SU-DHL-6 (cell line): ENCODE measurements at regions not wholly inside any gene's neighbourhood (a gene's known extent, or its start where the extent isn't known, plus 50 kb on each side); places are given as distances from the start of the nearest gene placed in this dataset.
"Not testable (repeated sequence)": the region's sequence is repeated elsewhere in the genome, so short reads cannot be mapped to it uniquely, and the experiment has no call there.

Experiments used
- H2AFZ ChIP-seq: fragments of 200-600 bp; sonication (generic); 2 replicates; pipeline ENCODE4 v1.6.1; 2014; ENCODE audit warnings: low read depth, mild to moderate bottlenecking, moderate library complexity, mixed read lengths, antibody characterized with exemption, low read length; ENCODE audit not compliant: severe bottlenecking
- H3F3A ChIP-seq: fragments of 200-600 bp; shearing (Covaris generic); 2 replicates; pipeline ENCODE4 v1.6.0; 2016; ENCODE audit warnings: antibody characterized with exemption, mild to moderate bottlenecking; ENCODE audit not compliant: insufficient read depth
- H3K27ac ChIP-seq: fragments of 200-600 bp; sonication (generic); 2 replicates; pipeline ENCODE4 v1.5.1; 2016; ENCODE audit warnings: low read depth, mild to moderate bottlenecking, low read length, moderate library complexity, mixed read lengths
- H3K27me3 ChIP-seq: fragments of 200-600 bp; sonication (generic), shearing (Covaris generic); 2 replicates; pipeline ENCODE4 v1.6.0; 2014; ENCODE audit warnings: mild to moderate bottlenecking, low read length
- H3K36me3 ChIP-seq: fragments of 200-600 bp; sonication (generic); 2 replicates; pipeline ENCODE4 v1.6.1; 2014; ENCODE audit warnings: mild to moderate bottlenecking, low read length, mixed read lengths
- H3K4me2 ChIP-seq: fragments of 300-600, 200-600 bp; shearing (Covaris generic), sonication (generic); 2 replicates; pipeline ENCODE4 v1.6.0; 2014; ENCODE audit warnings: low read length, low read depth, mild to moderate bottlenecking; ENCODE audit not compliant: poor library complexity, severe bottlenecking
- H3K4me3 ChIP-seq: fragments of 200-600 bp; sonication (generic); 2 replicates; pipeline ENCODE4 v1.5.1; 2014; ENCODE audit warnings: antibody characterized with exemption, low read length, mild to moderate bottlenecking, mixed read lengths; ENCODE audit not compliant: insufficient read depth, poor library complexity, severe bottlenecking
- H3K79me2 ChIP-seq: fragments of 200-600 bp; sonication (generic); 2 replicates; pipeline ENCODE4 v1.6.1; 2014; ENCODE audit warnings: mild to moderate bottlenecking, low read length, moderate library complexity; ENCODE audit not compliant: insufficient read depth
- H3K9ac ChIP-seq: fragments of 200-600 bp; sonication (generic); 2 replicates; pipeline ENCODE4 v1.7.0; 2014; ENCODE audit warnings: mild to moderate bottlenecking, low read length
- H3K9me2 ChIP-seq: fragments of 200-600 bp; sonication (generic); replicated peaks from 2 replicates; pipeline ENCODE4 v1.6.1; 2014; ENCODE audit warnings: low read length; ENCODE audit not compliant: insufficient read depth
- H3K9me3 ChIP-seq: fragments of 200-600 bp; sonication (generic); 2 replicates; pipeline ENCODE4 v1.6.1; 2014; ENCODE audit warnings: low read length, mixed read lengths; ENCODE audit not compliant: insufficient read depth
- H4K20me1 ChIP-seq: fragments of 200-600 bp; sonication (generic); 2 replicates; pipeline ENCODE4 v1.6.1; 2014; ENCODE audit warnings: low read depth, mild to moderate bottlenecking, antibody characterized with exemption, low read length, moderate library complexity, mixed read lengths

- H3K9me2 ChIP-seq, H3K79me2 ChIP-seq, H3K27ac ChIP-seq, H3K36me3 ChIP-seq, H3K9ac ChIP-seq, H2AFZ ChIP-seq, H3K9me3 ChIP-seq, H4K20me1 ChIP-seq, H3K27me3 ChIP-seq, H3K4me2 ChIP-seq, H3K4me3 ChIP-seq, H3F3A ChIP-seq: not testable (repeated sequence)
These were observed 217.9 kb downstream of the SPATA31A1 start for GRCh38 chr9:39573024-39574022.

- not testable (repeated sequence) for H3K79me2 ChIP-seq, H3K4me2 ChIP-seq, H3K27me3 ChIP-seq, H3F3A ChIP-seq, H3K4me3 ChIP-seq, H3K27ac ChIP-seq, H3K9me3 ChIP-seq, H2AFZ ChIP-seq, H4K20me1 ChIP-seq, H3K9ac ChIP-seq, H3K36me3 ChIP-seq, H3K9me2 ChIP-seq
These were observed 223.5 kb downstream of the SPATA31A1 start for GRCh38 chr9:39579000-39579399.

- not testable (repeated sequence) for H3K9ac ChIP-seq, H3F3A ChIP-seq, H3K4me2 ChIP-seq, H3K9me3 ChIP-seq, H3K4me3 ChIP-seq, H2AFZ ChIP-seq, H3K27me3 ChIP-seq, H3K9me2 ChIP-seq, H3K79me2 ChIP-seq, H3K36me3 ChIP-seq, H3K27ac ChIP-seq, H4K20me1 ChIP-seq
These were observed 225.8 kb downstream of the SPATA31A1 start for GRCh38 chr9:39581296-39581695.

GRCh38 chr9:39582677-39583412 lies 227.4 kb downstream of the SPATA31A1 start:
- not testable (repeated sequence) for H4K20me1 ChIP-seq, H3K27ac ChIP-seq, H3K27me3 ChIP-seq, H3K9ac ChIP-seq, H3K9me2 ChIP-seq, H3K4me2 ChIP-seq, H3K4me3 ChIP-seq, H3K36me3 ChIP-seq, H3K79me2 ChIP-seq, H2AFZ ChIP-seq, H3F3A ChIP-seq, H3K9me3 ChIP-seq

- not testable (repeated sequence) for H2AFZ ChIP-seq, H3K27ac ChIP-seq, H3K27me3 ChIP-seq, H3K4me3 ChIP-seq, H3K79me2 ChIP-seq, H4K20me1 ChIP-seq, H3K36me3 ChIP-seq, H3K9ac ChIP-seq, H3K9me2 ChIP-seq, H3K4me2 ChIP-seq, H3K9me3 ChIP-seq, H3F3A ChIP-seq
These were observed 227.9 kb downstream of the SPATA31A1 start for GRCh38 chr9:39583413-39583747.

GRCh38 chr9:39585233-39585632 lies 229.8 kb downstream of the SPATA31A1 start:
- not testable (repeated sequence) for H3K9me2 ChIP-seq, H3K4me3 ChIP-seq

More at GRCh38 chr9:39585233-39585632, 229.8 kb downstream of the SPATA31A1 start:
- H3K27ac ChIP-seq, H3K9ac ChIP-seq, H3F3A ChIP-seq, H3K9me3 ChIP-seq, H4K20me1 ChIP-seq, H3K27me3 ChIP-seq, H3K79me2 ChIP-seq, H3K4me2 ChIP-seq, H2AFZ ChIP-seq, H3K36me3 ChIP-seq: not testable (repeated sequence)
